ENCODE measurements at regions not wholly inside any gene's neighbourhood (a gene's known extent, or its start where the extent isn't known, plus 50 kb on each side); places are given as distances from the start of the nearest gene placed in this dataset.

DNA sequence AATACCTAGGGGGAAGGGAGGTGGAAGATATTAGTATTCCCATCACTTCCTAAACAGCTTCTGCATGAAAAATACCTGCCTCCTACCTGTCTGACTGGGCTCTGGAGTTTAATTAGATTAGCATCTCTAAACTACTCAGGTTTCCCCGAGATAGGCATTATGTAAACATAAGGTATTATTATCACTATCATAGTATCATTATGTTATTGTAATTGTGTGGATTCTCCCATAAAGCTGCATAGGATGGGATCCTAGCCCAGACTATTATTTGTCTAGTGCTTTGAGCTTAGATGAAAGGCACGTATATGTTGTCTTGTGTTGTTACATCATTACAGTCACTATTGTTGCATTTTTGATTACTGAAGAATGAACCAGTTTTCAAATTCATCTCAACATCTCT, 115.2 kb upstream of the SOX21 start:
- TF ChIP-seq, protein P1, sequence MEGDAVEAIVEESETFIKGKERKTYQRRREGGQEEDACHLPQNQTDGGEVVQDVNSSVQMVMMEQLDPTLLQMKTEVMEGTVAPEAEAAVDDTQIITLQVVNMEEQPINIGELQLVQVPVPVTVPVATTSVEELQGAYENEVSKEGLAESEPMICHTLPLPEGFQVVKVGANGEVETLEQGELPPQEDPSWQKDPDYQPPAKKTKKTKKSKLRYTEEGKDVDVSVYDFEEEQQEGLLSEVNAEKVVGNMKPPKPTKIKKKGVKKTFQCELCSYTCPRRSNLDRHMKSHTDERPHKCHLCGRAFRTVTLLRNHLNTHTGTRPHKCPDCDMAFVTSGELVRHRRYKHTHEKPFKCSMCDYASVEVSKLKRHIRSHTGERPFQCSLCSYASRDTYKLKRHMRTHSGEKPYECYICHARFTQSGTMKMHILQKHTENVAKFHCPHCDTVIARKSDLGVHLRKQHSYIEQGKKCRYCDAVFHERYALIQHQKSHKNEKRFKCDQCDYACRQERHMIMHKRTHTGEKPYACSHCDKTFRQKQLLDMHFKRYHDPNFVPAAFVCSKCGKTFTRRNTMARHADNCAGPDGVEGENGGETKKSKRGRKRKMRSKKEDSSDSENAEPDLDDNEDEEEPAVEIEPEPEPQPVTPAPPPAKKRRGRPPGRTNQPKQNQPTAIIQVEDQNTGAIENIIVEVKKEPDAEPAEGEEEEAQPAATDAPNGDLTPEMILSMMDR (IDR thresholded peaks at IDR 0.05), result no peak
- DNase-seq (ENCODE audit: low spot score), result no peak
- Histone ChIP-seq H3K27ac (no peak overlapping the region), H3K4me3 (no peak overlapping the region)

DNA sequence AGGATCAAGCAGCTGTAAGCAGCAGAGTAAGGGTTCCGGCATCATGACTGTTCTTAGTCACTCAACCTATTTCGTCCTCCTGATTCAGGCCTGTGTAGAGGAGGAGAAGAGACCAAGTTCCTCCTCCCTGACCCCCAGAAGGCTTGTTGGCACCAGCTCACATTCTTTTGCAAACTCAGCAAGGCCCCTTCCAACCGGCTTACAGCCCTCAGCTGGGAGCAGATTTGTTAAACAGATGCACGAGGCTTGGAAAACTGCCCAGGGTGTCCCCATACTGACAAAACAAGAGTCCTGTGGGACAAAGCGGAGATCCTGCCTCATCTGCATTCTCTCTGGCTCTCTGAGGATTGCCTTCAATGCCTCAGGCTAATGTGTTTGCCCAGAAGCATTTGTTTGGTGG, 113.2 kb upstream of the SOX21 start:
- no peak for DNase-seq (ENCODE audit: low spot score)
- Histone ChIP-seq H3K27ac (no peak overlapping the region), H3K4me3 (no peak overlapping the region)
- TF ChIP-seq, protein P1 (IDR thresholded peaks at IDR 0.05), result no peak

DNA sequence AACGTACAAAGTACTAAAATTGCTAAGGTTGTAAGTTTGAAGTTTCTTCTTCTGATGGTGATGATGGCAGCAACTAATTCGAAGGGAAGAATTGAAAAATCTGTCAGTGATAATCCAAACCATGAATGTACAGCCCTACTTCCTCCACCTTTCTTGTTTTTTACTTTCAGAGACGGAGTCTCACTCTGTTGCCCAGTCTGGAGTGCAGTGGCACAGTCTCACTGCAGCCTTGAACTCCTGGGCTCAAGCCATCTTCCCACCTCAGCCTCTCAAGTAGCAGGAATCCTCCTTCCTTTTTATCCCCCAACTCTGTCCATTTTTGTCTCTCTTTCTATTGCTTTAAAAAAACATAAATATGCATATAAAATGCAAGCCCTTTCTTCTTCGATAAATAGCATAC, 112.3 kb upstream of the SOX21 start:
- Histone ChIP-seq H3K4me3 (no peak overlapping the region), H3K27ac (no peak overlapping the region)
- DNase-seq (ENCODE audit: low spot score), result no peak
- TF ChIP-seq, protein P1 (IDR thresholded peaks at IDR 0.05), result no peak

DNA sequence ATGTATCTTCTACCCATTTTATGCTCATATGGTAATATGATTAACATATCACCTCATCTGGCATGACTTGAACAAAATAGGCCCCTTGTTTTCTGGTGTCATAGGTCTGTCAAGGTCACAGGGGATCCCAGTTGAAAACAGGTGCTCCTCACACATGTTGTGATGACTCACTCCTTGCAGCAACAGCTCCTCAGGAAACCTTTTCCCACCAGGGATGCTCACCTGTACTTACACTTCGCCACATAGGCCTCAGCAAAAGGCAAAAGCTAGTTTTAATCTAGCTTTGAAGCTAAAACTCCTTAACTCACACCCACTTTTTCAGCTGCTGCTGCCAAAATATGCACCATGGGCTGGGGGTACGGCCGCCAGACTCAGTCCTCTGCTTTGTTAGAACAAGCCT, 110.0 kb upstream of the SOX21 start:
- Histone ChIP-seq H3K27ac (no peak overlapping the region), H3K4me3 (no peak overlapping the region)
- no peak for DNase-seq (ENCODE audit: low spot score)
- TF ChIP-seq, protein P1 (IDR thresholded peaks at IDR 0.05), result no peak

DNA sequence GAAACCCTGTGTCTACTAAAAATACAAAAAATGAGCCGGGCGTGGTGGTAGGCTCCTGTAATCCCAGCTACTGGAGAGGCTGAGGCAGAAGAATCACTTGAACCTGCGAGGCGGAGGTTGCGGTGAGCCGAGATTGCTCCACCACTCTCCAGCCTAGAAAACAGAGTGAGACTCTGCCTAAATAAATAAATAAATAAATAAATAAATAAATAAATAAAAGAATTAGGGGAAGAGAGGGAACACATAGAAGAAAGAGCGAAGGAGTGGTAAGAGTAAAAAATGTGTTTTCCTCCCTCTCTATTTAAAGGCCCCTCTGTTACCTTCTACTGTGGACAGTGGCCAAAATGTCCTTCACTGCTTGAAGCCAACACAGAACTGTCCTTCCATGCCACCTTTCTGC, 103.9 kb upstream of the SOX21 start:
- DNase-seq (ENCODE audit: low spot score), result no peak
- Histone ChIP-seq H3K27ac (no peak overlapping the region), H3K4me3 (no peak overlapping the region)
- TF ChIP-seq, protein P1 (IDR thresholded peaks at IDR 0.05), result no peak

DNA sequence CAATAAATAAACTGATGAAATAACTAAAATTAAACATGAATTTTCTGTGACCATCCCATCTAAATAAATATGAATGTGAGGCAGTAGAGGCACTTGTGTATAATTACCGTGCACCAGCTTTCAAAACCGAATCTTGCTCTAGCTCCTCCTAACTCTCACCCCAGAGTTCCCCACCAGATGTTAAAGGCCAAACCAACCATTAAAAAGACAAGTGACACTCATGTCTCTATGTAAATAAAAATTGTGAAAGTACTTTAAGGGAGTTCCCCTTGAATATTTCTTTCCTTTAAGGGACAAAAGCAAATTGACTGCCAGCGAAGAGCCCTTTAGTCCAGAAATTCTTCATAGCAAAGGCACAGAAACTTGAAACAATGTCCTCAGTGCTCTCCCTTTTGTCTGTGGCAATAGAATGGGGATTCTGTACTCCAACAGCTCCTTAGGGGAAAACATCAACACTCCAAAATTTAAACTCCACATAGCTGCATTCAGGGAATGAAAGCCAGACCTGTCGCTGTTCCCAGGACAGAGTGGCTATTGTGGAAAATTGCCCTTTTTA, 101.7 kb upstream of the SOX21 start:
- Histone ChIP-seq H3K27ac (no peak overlapping the region), H3K4me3 (no peak overlapping the region)
- TF ChIP-seq, protein P1 (IDR thresholded peaks at IDR 0.05), result no peak
- no peak for DNase-seq (ENCODE audit: low spot score)

DNA sequence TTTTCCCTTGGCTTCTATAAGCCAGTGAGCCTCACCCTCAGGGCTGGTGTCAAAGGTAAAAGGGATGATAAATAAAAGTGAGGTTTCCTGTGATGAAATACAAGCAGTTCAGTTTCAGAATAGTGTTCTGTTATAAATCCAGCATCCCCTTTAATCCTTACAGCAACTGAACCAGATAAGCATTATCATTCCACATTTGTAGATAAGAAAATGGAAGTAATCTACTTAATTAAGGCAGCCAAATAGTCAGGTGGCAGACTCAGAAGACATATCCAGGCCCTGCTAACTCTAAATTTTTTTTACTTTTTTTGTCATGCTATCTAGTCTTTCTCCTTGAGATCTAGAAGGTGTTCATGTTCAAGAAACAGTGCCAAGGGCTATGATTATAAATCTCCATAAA, 99.4 kb upstream of the SOX21 start:
- TF ChIP-seq, protein P1 (IDR thresholded peaks at IDR 0.05), result no peak
- Histone ChIP-seq H3K4me3 (no peak overlapping the region), H3K27ac (no peak overlapping the region)
- DNase-seq (ENCODE audit: low spot score), result no peak
